ENCODE measurements at regions not wholly inside any gene's neighbourhood (a gene's known extent, or its start where the extent isn't known, plus 50 kb on each side); places are given as distances from the start of the nearest gene placed in this dataset.

DNA sequence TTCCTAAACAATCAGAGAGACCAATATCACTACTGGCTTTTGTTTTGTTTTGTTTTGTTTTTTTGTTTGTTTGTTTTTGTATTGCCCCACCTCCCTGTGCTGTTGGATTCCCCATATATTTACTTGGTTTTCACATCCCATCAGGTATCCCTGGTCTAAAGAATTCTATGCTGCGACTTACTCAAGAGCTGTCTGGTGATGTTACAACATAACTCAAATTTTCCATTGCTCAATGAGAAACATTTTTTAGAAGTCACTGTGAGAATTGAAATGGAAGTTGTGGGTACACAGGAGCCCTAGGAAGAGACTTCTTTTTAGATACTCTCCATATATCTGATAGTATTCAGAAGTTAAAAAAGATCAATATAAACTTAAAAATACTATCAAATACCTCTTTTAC lies 181.4 kb downstream of the KLF5 start:
- peaks cover 2% of the 10 kb centered on the region for H3K4me1 Mint-ChIP-seq (ENCODE audit: low read depth)
- TF ChIP-seq, protein P1, sequence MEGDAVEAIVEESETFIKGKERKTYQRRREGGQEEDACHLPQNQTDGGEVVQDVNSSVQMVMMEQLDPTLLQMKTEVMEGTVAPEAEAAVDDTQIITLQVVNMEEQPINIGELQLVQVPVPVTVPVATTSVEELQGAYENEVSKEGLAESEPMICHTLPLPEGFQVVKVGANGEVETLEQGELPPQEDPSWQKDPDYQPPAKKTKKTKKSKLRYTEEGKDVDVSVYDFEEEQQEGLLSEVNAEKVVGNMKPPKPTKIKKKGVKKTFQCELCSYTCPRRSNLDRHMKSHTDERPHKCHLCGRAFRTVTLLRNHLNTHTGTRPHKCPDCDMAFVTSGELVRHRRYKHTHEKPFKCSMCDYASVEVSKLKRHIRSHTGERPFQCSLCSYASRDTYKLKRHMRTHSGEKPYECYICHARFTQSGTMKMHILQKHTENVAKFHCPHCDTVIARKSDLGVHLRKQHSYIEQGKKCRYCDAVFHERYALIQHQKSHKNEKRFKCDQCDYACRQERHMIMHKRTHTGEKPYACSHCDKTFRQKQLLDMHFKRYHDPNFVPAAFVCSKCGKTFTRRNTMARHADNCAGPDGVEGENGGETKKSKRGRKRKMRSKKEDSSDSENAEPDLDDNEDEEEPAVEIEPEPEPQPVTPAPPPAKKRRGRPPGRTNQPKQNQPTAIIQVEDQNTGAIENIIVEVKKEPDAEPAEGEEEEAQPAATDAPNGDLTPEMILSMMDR (IDR thresholded peaks at IDR 0.05; ENCODE audit: unreplicated experiment) = no peak
- no peak for DNase-seq (ENCODE audit: low spot score, unreplicated experiment)
- peaks cover 2% of the 10 kb centered on the region for H3K9me3 Mint-ChIP-seq (ENCODE audit: low read depth)
- no peak overlapping the region for H3K27ac Mint-ChIP-seq
- H3K4me3 Mint-ChIP-seq (ENCODE audit: low read depth) = no peak overlapping the region
- no peaks in the 10 kb centered on the region for H3K27me3 Mint-ChIP-seq
- no peaks in the 10 kb centered on the region for H3K36me3 Mint-ChIP-seq (ENCODE audit: insufficient read depth)

DNA sequence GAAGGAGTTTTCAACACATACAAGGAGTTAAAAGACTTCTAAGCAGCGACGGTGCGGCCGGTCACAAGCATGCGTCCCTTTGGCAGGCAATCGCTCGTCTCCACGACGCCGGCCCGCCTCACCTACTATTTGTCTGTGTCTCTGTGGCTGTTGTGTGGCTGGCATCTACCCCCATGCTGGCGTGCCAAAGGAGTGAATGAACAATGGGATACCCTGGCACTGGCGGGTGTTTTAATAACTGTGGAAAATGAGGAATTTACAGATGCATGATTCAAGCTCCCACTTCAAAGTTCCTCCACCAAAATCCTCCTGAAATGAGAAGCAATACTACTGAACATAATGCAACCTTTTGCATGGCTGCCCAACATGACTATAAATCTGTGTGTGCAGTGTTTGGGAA lies 176.6 kb downstream of the KLF5 start:
- no peak overlapping the region for H3K4me3 Mint-ChIP-seq (ENCODE audit: low read depth)
- no peak overlapping the region for H3K27ac Mint-ChIP-seq
- no peaks in the 10 kb centered on the region for H3K4me1 Mint-ChIP-seq (ENCODE audit: low read depth)
- H3K27me3 Mint-ChIP-seq = no peaks in the 10 kb centered on the region
- H3K9me3 Mint-ChIP-seq (ENCODE audit: low read depth) = no peaks in the 10 kb centered on the region
- no peak for DNase-seq (ENCODE audit: low spot score, unreplicated experiment)
- H3K36me3 Mint-ChIP-seq (ENCODE audit: insufficient read depth) = no peaks in the 10 kb centered on the region
- TF ChIP-seq, protein P1 (IDR thresholded peaks at IDR 0.05; ENCODE audit: unreplicated experiment) = no peak

DNA sequence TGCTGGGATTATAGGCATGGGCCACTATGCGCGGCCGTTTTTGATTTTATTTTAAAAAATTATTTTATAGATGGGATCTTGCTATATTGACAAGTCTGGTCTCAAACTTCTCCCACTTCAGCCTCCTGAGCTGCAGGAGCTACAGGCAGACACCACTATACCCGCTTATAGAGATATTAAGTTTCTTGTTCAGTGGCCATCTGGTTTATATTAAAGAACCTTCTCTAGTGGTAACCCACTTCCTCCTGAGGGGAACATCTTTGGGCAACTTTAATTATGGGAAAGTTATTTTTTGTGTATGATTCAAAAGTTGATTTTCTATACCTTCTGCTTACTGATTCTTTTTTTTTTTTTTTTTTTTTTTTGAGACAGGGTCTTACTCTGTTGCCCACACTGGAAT lies 172.7 kb downstream of the KLF5 start:
- no peak overlapping the region for H3K27ac Mint-ChIP-seq
- H3K9me3 Mint-ChIP-seq (ENCODE audit: low read depth) = no peaks in the 10 kb centered on the region
- TF ChIP-seq, protein P1 (IDR thresholded peaks at IDR 0.05; ENCODE audit: unreplicated experiment) = no peak
- H3K4me1 Mint-ChIP-seq (ENCODE audit: low read depth) = no peaks in the 10 kb centered on the region
- H3K36me3 Mint-ChIP-seq (ENCODE audit: insufficient read depth) = no peaks in the 10 kb centered on the region
- DNase-seq (ENCODE audit: low spot score, unreplicated experiment) = no peak
- no peaks in the 10 kb centered on the region for H3K27me3 Mint-ChIP-seq
- H3K4me3 Mint-ChIP-seq (ENCODE audit: low read depth) = no peak overlapping the region

DNA sequence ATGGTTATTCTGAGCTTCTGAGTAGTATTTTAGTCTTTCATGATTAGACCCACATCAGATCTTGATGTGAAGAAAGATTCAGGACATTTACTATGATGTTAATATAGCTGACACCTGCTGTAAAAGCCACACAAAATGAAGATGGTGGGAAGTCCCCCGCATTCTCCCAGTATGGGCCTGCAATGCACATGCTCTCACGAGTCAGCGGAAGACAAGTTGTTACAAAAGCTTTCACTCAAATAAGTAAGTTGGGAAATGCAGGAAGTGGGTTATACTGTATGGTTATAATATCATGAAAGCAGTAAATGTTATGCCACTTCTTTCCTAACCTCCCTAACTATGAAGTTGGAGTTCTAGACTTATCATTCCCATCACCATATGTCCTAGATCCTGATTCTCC lies 171.9 kb downstream of the KLF5 start:
- Mint-ChIP-seq H3K27me3 (no peaks in the 10 kb centered on the region), H3K27ac (no peak overlapping the region), H3K9me3 (ENCODE audit: low read depth) (no peaks in the 10 kb centered on the region), H3K4me1 (ENCODE audit: low read depth) (no peaks in the 10 kb centered on the region), H3K4me3 (ENCODE audit: low read depth) (no peak overlapping the region), H3K36me3 (ENCODE audit: insufficient read depth) (no peaks in the 10 kb centered on the region)
- DNase-seq (ENCODE audit: low spot score, unreplicated experiment) = no peak
- TF ChIP-seq, protein P1 (IDR thresholded peaks at IDR 0.05; ENCODE audit: unreplicated experiment) = no peak

DNA sequence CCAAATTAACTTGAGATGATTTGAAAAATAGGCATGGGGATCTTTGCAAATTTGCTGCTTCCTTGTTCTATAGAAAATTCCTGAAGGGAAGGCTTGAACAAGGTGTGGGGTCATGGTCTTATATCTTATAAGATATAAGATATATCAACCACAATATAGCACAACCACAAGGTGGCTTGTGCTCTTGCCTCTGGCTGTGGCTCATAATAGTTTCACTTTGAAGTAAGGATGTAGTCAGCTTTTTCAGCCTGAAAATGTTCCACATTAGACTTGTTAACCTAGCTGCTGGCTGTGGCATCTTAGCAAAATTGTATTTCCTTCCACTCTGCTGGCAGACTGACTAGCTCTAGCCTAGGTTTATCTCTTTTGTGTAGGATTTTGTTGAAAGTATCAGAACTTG lies 169.7 kb downstream of the KLF5 start:
- TF ChIP-seq, protein P1 (IDR thresholded peaks at IDR 0.05; ENCODE audit: unreplicated experiment) = no peak
- no peaks in the 10 kb centered on the region for H3K4me1 Mint-ChIP-seq (ENCODE audit: low read depth)
- H3K27ac Mint-ChIP-seq = no peak overlapping the region

More for the DNA sequence above, 169.7 kb downstream of the KLF5 start:
- no peak for DNase-seq (ENCODE audit: low spot score, unreplicated experiment)
- H3K9me3 Mint-ChIP-seq (ENCODE audit: low read depth) = no peaks in the 10 kb centered on the region
- H3K27me3 Mint-ChIP-seq = no peaks in the 10 kb centered on the region
- no peak overlapping the region for H3K4me3 Mint-ChIP-seq (ENCODE audit: low read depth)
- no peaks in the 10 kb centered on the region for H3K36me3 Mint-ChIP-seq (ENCODE audit: insufficient read depth)

Measured in progenitor cell of endocrine pancreas (in vitro differentiated cells).